NK-92 treated with Interleukin-12 subunit alpha and Interleukin-12 subunit beta, amount 100 ng/mL, for 24 hours (cell line): ENCODE measurements at regions not wholly inside any gene's neighbourhood (a gene's known extent, or its start where the extent isn't known, plus 50 kb on each side); places are given as distances from the start of the nearest gene placed in this dataset.

Experiments
- DNase-seq: peaks from one replicate; lab custom pipeline; 2025; lab: John Stamatoyannopoulos, UW

GRCh38 chr17:33776903-33777302 is 478.2 kb upstream of the CCL2 start:
- DNase-seq: no peak

GRCh38 chr17:33777674-33778073 is 477.4 kb upstream of the CCL2 start:
- DNase-seq: no peak

- no peak for DNase-seq
Measured at GRCh38 chr17:33778505-33779233, 476.4 kb upstream of the CCL2 start.

GRCh38 chr17:33779234-33779591 is 475.9 kb upstream of the CCL2 start:
- peak; percentile 7 for DNase-seq

- no peak for DNase-seq
Measured at GRCh38 chr17:33785281-33785680, 469.8 kb upstream of the CCL2 start.

- DNase-seq: no peak
Measured at GRCh38 chr17:33786478-33786877, 468.6 kb upstream of the CCL2 start.

GRCh38 chr17:33789658-33790057 is 465.4 kb upstream of the CCL2 start:
- no peak for DNase-seq

- no peak for DNase-seq
Measured at GRCh38 chr17:33797181-33797580, 457.9 kb upstream of the CCL2 start.

GRCh38 chr17:33798308-33798707 is 456.8 kb upstream of the CCL2 start:
- no peak for DNase-seq

- no peak for DNase-seq
Measured at GRCh38 chr17:33802349-33803198, 452.5 kb upstream of the CCL2 start.

GRCh38 chr17:33803199-33803685 is 451.8 kb upstream of the CCL2 start:
- DNase-seq: no peak

- DNase-seq: no peak
Measured at GRCh38 chr17:33803686-33804085, 451.4 kb upstream of the CCL2 start.

- no peak for DNase-seq
Measured at GRCh38 chr17:33804401-33804800, 450.7 kb upstream of the CCL2 start.

- no peak for DNase-seq
Measured at GRCh38 chr17:33806631-33807030, 448.5 kb upstream of the CCL2 start.

GRCh38 chr17:33809748-33810147 is 445.3 kb upstream of the CCL2 start:
- no peak for DNase-seq

- DNase-seq: no peak
Measured at GRCh38 chr17:33811004-33811760, 443.9 kb upstream of the CCL2 start.

GRCh38 chr17:33811984-33812577 is 443.0 kb upstream of the CCL2 start:
- DNase-seq: no peak

GRCh38 chr17:33814852-33815251 is 440.2 kb upstream of the CCL2 start:
- no peak for DNase-seq

GRCh38 chr17:33816036-33816435 is 439.0 kb upstream of the CCL2 start:
- DNase-seq: no peak

- no peak for DNase-seq
Measured at GRCh38 chr17:33816842-33817617, 438.1 kb upstream of the CCL2 start.

GRCh38 chr17:33819539-33819938 is 435.5 kb upstream of the CCL2 start:
- DNase-seq: no peak
